Gastrocnemius medialis (tissue), 4 donors: ENCODE measurements at regions not wholly inside any gene's neighbourhood (a gene's known extent, or its start where the extent isn't known, plus 50 kb on each side); places are given as distances from the start of the nearest gene placed in this dataset.

Experiments
- ATAC-seq, 2 donors: fragments of 150-250 bp; one replicate each; pipeline ENCODE4 v1.9.1; 2016
- DNase-seq, 2 donors: peaks; one replicate each; pipeline ENCODE4 v3.0.0-alpha.2; 2019
- H3K27ac ChIP-seq, 4 donors: fragments of 200-600 bp; sonication (generic); 1 replicate in 1 of 4; 2 replicates in 3 of 4; pipeline ENCODE4 v1.5.1; 2016 to 2018; ENCODE audit warnings: mild to moderate bottlenecking in 2 of 4, moderate library complexity in 1 of 4
- H3K27me3 ChIP-seq, 3 donors: fragments of 200-600 bp; sonication (generic) in 2 of 3; 1 replicate in 1 of 3; 2 replicates in 2 of 3; pipeline versions ENCODE4 v1.5.1 to v1.6.0; 2016 to 2019; ENCODE audit warnings: mild to moderate bottlenecking in 1 of 3, moderate library complexity in 1 of 3
- H3K36me3 ChIP-seq, 2 donors: fragments of 200-600 bp; sonication (generic) in 1 of 2; one replicate each; pipeline ENCODE4 v1.5.1; 2017 to 2018
- H3K4me1 ChIP-seq, 2 donors: fragments of 200-600 bp; sonication (generic) in 1 of 2; one replicate each; pipeline ENCODE4 v1.5.1; 2016 to 2017; ENCODE audit warnings: mild to moderate bottlenecking in 2 of 2
- H3K4me3 ChIP-seq, 4 donors: fragments of 200-600 bp; sonication (generic) in 3 of 4; 1 replicate in 1 of 4; 2 replicates in 3 of 4; pipeline ENCODE4 v1.5.1; 2016 to 2019; ENCODE audit warnings: mild to moderate bottlenecking in 2 of 4
- H3K9me3 ChIP-seq, 3 donors: fragments of 200-600 bp; sonication (generic) in 2 of 3; 1 replicate in 1 of 3; 2 replicates in 2 of 3; pipeline ENCODE4 v1.5.1; 2016 to 2019
- POLR2A ChIP-seq, 2 donors: fragments of 450-650 bp; IDR thresholded peaks; one replicate each; pipeline ENCODE4 v1.6.1; 2017; ENCODE audit warnings: antibody characterized with exemption in 2 of 2, mild to moderate bottlenecking in 2 of 2, moderate library complexity in 2 of 2
- in situ Hi-C, 4 donors: fragments of 200-750 bp; cut with MboI; loops; one replicate each; pipeline versions ENCODE4 v1.15.0 to v1.8.0; 2017; ENCODE audit warnings: low sequenced_read_pairs in 4 of 4
- intact Hi-C: fragments of 100-400 bp; cut with DNase I; formaldehyde crosslinking; loops from one replicate; pipeline ENCODE4 v1.15.1; 2023; ENCODE audit warnings: low total_unique reads
- TF ChIP-seq, protein P1 (sequence below), 5 experiments: fragments of 450-650 bp in 3 of 5; fragments of 200-600 bp in 2 of 5; sonication (generic) in 2 of 5; IDR thresholded peaks in 4 of 5; conservative IDR thresholded peaks in 1 of 5; 1 replicate in 4 of 5; 2 replicates in 1 of 5; pipeline ENCODE4 v1.5.1; 2016 to 2019; ENCODE audit warnings: antibody characterized with exemption in 5 of 5, mild to moderate bottlenecking in 3 of 5, moderate library complexity in 3 of 5

DNA sequence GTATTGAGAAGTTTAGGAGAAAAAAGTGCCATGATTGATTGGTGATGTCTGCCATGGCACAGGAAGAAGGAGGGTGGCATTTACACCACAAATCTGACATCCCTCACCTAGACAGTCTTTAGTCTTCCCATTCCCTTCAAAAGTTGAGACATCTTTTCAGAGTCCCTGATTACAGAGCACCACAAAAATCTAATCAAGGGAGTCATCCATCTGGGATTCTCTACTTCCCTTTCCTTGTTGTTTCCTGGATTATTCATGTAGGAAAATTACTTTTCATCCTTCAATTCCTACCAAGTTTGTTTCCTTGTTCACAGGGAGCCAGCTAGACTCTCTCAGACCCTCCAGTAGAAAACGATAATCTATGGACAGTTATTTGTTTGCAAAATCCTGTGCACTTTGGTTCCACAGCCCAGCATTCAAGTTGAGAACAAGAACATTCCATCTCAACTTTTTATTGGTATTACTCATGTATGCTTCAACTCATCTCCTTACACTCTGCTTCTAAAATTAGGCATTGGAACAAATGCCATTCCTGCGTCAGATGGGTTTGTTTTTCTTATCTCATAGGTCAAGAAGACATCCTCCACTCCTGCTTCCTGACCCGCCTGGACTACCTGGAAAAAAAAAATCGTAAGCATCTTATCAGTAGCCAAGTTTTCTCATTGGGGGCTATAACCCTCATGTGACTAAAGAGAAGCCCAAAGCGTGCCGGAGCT, 259.9 kb downstream of the FOXO1 start:
- in situ Hi-C loops (no loop called here), intact Hi-C loops (loop anchor here (5.0 kb wide), 2 partner anchors 141 to 169 kb away; no protein-coding TSS in a partner anchor)
- peak in 1 of 2 donors; percentile 31 for TF ChIP-seq POLR2A (IDR thresholded peaks at IDR 0.05)
- TF ChIP-seq, protein P1, sequence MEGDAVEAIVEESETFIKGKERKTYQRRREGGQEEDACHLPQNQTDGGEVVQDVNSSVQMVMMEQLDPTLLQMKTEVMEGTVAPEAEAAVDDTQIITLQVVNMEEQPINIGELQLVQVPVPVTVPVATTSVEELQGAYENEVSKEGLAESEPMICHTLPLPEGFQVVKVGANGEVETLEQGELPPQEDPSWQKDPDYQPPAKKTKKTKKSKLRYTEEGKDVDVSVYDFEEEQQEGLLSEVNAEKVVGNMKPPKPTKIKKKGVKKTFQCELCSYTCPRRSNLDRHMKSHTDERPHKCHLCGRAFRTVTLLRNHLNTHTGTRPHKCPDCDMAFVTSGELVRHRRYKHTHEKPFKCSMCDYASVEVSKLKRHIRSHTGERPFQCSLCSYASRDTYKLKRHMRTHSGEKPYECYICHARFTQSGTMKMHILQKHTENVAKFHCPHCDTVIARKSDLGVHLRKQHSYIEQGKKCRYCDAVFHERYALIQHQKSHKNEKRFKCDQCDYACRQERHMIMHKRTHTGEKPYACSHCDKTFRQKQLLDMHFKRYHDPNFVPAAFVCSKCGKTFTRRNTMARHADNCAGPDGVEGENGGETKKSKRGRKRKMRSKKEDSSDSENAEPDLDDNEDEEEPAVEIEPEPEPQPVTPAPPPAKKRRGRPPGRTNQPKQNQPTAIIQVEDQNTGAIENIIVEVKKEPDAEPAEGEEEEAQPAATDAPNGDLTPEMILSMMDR (IDR thresholded peaks at IDR 0.05 in 4 of 5, conservative IDR thresholded peaks at IDR 0.05 in 1 of 5): no peak
- DNase-seq: peak in 1 of 2 donors; percentile 36
- peaks cover 42 to 61% of the 10 kb centered on the region in 2 donors for H3K4me1 ChIP-seq
- peak; percentile 56 to 72 for ATAC-seq
- no peaks in the 10 kb centered on the region for H3K9me3 ChIP-seq
- peak overlapping the region; percentile 61 to 75 (median 72) for H3K27ac ChIP-seq
- no peak overlapping the region for H3K4me3 ChIP-seq
- no peaks in the 10 kb centered on the region for H3K27me3 ChIP-seq
- no peaks in the 10 kb centered on the region for H3K36me3 ChIP-seq

DNA sequence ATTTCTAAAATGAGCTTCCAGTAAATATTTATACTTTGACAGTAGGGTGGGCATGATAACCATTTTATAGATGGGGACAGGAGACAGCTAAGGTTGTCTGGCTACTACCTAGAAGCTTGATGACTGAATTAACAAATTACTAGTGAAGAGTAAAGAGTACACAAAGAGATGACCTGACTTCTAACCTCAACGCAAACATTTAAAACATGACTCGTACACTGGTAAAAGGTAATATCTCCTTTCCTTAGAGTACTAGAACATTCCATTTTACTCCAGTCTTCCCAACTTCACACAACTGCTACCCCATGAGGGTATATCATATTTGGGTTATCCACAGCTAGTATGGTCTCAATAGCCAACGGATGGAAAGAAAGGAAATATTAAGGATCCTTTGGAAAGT, 258.9 kb downstream of the FOXO1 start:
- Histone ChIP-seq H3K9me3 (no peaks in the 10 kb centered on the region), H3K27ac (peak overlapping the region in 3 of 4 donors; percentile 72 to 75 (median 72)), H3K27me3 (no peaks in the 10 kb centered on the region), H3K4me1 (peaks cover 34 to 54% of the 10 kb centered on the region in 2 donors), H3K4me3 (no peak overlapping the region), H3K36me3 (no peaks in the 10 kb centered on the region)
- in situ Hi-C loops: no loop called here
- no peak for TF ChIP-seq POLR2A (IDR thresholded peaks at IDR 0.05)
- TF ChIP-seq, protein P1 (IDR thresholded peaks at IDR 0.05 in 4 of 5, conservative IDR thresholded peaks at IDR 0.05 in 1 of 5): no peak
- ATAC-seq: no peak
- DNase-seq: no peak
- intact Hi-C loops: loop anchor here (5.0 kb wide), 2 partner anchors 140 to 170 kb away; no protein-coding TSS in a partner anchor

DNA sequence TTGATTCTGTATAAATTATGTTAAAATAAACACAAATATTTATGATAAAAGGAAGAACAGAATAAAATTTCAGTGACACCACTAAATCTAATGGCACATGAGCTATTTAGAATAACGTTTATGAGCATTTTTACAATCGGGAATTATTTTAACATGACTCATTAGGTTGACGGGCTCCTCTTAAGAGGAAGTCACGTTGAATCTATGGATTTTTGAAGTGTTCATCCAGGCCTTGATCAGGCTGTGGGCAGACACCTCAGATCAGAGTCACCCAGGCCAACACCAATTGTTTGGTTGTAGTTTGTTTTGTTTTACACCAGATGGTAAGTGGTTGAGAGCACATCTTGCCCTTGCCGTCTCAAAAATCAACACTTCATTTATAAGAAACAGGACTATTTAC, 257.8 kb downstream of the FOXO1 start:
- Histone ChIP-seq H3K36me3 (no peaks in the 10 kb centered on the region), H3K27me3 (no peaks in the 10 kb centered on the region), H3K4me3 (no peak overlapping the region), H3K9me3 (no peaks in the 10 kb centered on the region), H3K4me1 (peaks cover 28 to 48% of the 10 kb centered on the region in 2 donors), H3K27ac (peak overlapping the region in 2 of 4 donors; percentile 67 to 72)
- DNase-seq (no peak), ATAC-seq (no peak)
- intact Hi-C loops: loop anchor here (5.0 kb wide), 2 partner anchors 139 to 171 kb away; no protein-coding TSS in a partner anchor
- in situ Hi-C loops: no loop called here
- TF ChIP-seq, protein P1 (IDR thresholded peaks at IDR 0.05 in 4 of 5, conservative IDR thresholded peaks at IDR 0.05 in 1 of 5): no peak
- no peak for TF ChIP-seq POLR2A (IDR thresholded peaks at IDR 0.05)

DNA sequence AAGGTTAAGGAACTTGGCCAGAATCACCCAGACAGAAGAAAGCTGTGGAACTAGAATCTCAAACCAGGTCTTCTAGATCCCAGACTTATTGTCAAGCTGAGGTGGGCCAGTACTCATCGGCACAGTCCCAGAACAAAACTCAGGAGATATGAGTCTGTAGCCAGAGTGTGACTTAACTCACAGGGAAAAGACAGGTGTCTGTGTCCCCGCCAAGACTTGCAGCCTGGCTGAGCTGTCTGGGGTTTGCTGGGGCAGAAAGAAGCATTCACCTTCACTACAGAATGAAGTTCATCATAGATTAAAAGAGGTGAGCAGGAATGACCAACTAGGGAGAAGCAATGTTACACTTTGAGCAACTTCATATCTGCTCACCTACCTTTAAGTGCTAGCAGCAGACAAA, 257.2 kb downstream of the FOXO1 start:
- H3K4me3 ChIP-seq: no peak overlapping the region
- no peaks in the 10 kb centered on the region for H3K36me3 ChIP-seq
- intact Hi-C loops (loop anchor here (5.0 kb wide), 2 partner anchors 138 to 172 kb away; no protein-coding TSS in a partner anchor), in situ Hi-C loops (no loop called here)
- H3K9me3 ChIP-seq: no peaks in the 10 kb centered on the region
- TF ChIP-seq POLR2A (IDR thresholded peaks at IDR 0.05): no peak
- TF ChIP-seq, protein P1 (IDR thresholded peaks at IDR 0.05 in 4 of 5, conservative IDR thresholded peaks at IDR 0.05 in 1 of 5): no peak
- DNase-seq: peak; percentile 45 to 81
- H3K27me3 ChIP-seq: no peaks in the 10 kb centered on the region
- ATAC-seq: peak; percentile 82 to 88
- H3K4me1 ChIP-seq: peaks cover 28 to 48% of the 10 kb centered on the region in 2 donors
- H3K27ac ChIP-seq: peak overlapping the region; percentile 30 to 72 (median 66)
